GM12874 (cell line): ENCODE measurements at regions not wholly inside any gene's neighbourhood (a gene's known extent, or its start where the extent isn't known, plus 50 kb on each side); places are given as distances from the start of the nearest gene placed in this dataset.

Experiments used
- CTCF ChIP-seq: IDR thresholded peaks from 2 replicates; pipeline ENCODE4 v1.5.1; 2011; ENCODE audit warnings: low read depth, mild to moderate bottlenecking, control low read depth, low read length, moderate library complexity; ENCODE audit not compliant: insufficient read depth

- no peak for TF ChIP-seq CTCF
Observed at GRCh38 chr16:8407351-8407750, 183.0 kb downstream of the TMEM114 start.

GRCh38 chr16:8403978-8404749, 186.1 kb downstream of the TMEM114 start:
- TF ChIP-seq CTCF: no peak

GRCh38 chr16:8402981-8403843, 187.1 kb downstream of the TMEM114 start:
- no peak for TF ChIP-seq CTCF

- TF ChIP-seq CTCF: no peak
Observed at GRCh38 chr16:8398548-8398947, 191.8 kb downstream of the TMEM114 start.

- no peak for TF ChIP-seq CTCF
Observed at GRCh38 chr16:8397223-8397622, 193.1 kb downstream of the TMEM114 start.

GRCh38 chr16:8396463-8396862, 193.8 kb downstream of the TMEM114 start:
- TF ChIP-seq CTCF: no peak

GRCh38 chr16:8391257-8391656, 199.1 kb downstream of the TMEM114 start:
- TF ChIP-seq CTCF: no peak
